ENCODE measurements at regions not wholly inside any gene's neighbourhood (a gene's known extent, or its start where the extent isn't known, plus 50 kb on each side); places are given as distances from the start of the nearest gene placed in this dataset.
"Not testable (repeated sequence)": the region's sequence is repeated elsewhere in the genome, so short reads cannot be mapped to it uniquely, and the experiment has no call there.

GRCh38 chr3:160081958-160082533 is 93.4 kb downstream of the IL12A start:
- H3K4me3 ChIP-seq (ENCODE audit: low read length): no peak overlapping the region
- no peak for TF ChIP-seq ZNF274 (IDR thresholded peaks at IDR 0.05; ENCODE audit: low read depth, low read length)

- no peak overlapping the region for H3K4me3 ChIP-seq (ENCODE audit: low read length)
- TF ChIP-seq ZNF274 (IDR thresholded peaks at IDR 0.05; ENCODE audit: low read depth, low read length): no peak
These were observed 96.4 kb downstream of the IL12A start for GRCh38 chr3:160084998-160085397.

GRCh38 chr3:160088492-160089137 is 100.0 kb downstream of the IL12A start:
- no peak for TF ChIP-seq ZNF274 (IDR thresholded peaks at IDR 0.05; ENCODE audit: low read depth, low read length)

GRCh38 chr3:160090653-160091052 is 102.0 kb downstream of the IL12A start:
- H3K4me3 ChIP-seq (ENCODE audit: low read length): no peak overlapping the region
- no peak for TF ChIP-seq ZNF274 (IDR thresholded peaks at IDR 0.05; ENCODE audit: low read depth, low read length)

More at GRCh38 chr3:160088492-160089137, 100.0 kb downstream of the IL12A start:
- no peak overlapping the region for H3K4me3 ChIP-seq (ENCODE audit: low read length)

GRCh38 chr3:160091441-160091840 is 102.8 kb downstream of the IL12A start:
- no peak overlapping the region for H3K4me3 ChIP-seq (ENCODE audit: low read length)
- TF ChIP-seq ZNF274 (IDR thresholded peaks at IDR 0.05; ENCODE audit: low read depth, low read length): no peak

- no peak for TF ChIP-seq ZNF274 (IDR thresholded peaks at IDR 0.05; ENCODE audit: low read depth, low read length)
- no peak overlapping the region for H3K4me3 ChIP-seq (ENCODE audit: low read length)
These were observed 104.1 kb downstream of the IL12A start for GRCh38 chr3:160092760-160093159.

GRCh38 chr3:160094562-160094961 is 105.9 kb downstream of the IL12A start:
- H3K4me3 ChIP-seq (ENCODE audit: low read length): no peak overlapping the region
- TF ChIP-seq ZNF274 (IDR thresholded peaks at IDR 0.05; ENCODE audit: low read depth, low read length): no peak

GRCh38 chr3:160097478-160097877 is 108.8 kb downstream of the IL12A start:
- no peak overlapping the region for H3K4me3 ChIP-seq (ENCODE audit: low read length)
- TF ChIP-seq ZNF274 (IDR thresholded peaks at IDR 0.05; ENCODE audit: low read depth, low read length): no peak

- no peak overlapping the region for H3K4me3 ChIP-seq (ENCODE audit: low read length)
- TF ChIP-seq ZNF274 (IDR thresholded peaks at IDR 0.05; ENCODE audit: low read depth, low read length): no peak
These were observed 109.8 kb downstream of the IL12A start for GRCh38 chr3:160098261-160098908.

GRCh38 chr3:160098926-160099626 is 110.4 kb downstream of the IL12A start:
- TF ChIP-seq ZNF274 (IDR thresholded peaks at IDR 0.05; ENCODE audit: low read depth, low read length): no peak
- H3K4me3 ChIP-seq (ENCODE audit: low read length): no peak overlapping the region; the same call in 1 of the 2 replicates

GRCh38 chr3:160099834-160100233 is 111.2 kb downstream of the IL12A start:
- no peak for TF ChIP-seq ZNF274 (IDR thresholded peaks at IDR 0.05; ENCODE audit: low read depth, low read length)
- H3K4me3 ChIP-seq (ENCODE audit: low read length): peak overlapping the region; percentile 1; the same call in 1 of the 2 replicates

- no peak for TF ChIP-seq ZNF274 (IDR thresholded peaks at IDR 0.05; ENCODE audit: low read depth, low read length)
- H3K4me3 ChIP-seq (ENCODE audit: low read length): no peak overlapping the region
These were observed 112.0 kb downstream of the IL12A start for GRCh38 chr3:160100610-160101009.

- H3K4me3 ChIP-seq (ENCODE audit: low read length): not testable (repeated sequence)
These were observed 113.4 kb downstream of the IL12A start for GRCh38 chr3:160102001-160102400.

GRCh38 chr3:160103397-160103796 is 114.8 kb downstream of the IL12A start:
- no peak for TF ChIP-seq ZNF274 (IDR thresholded peaks at IDR 0.05; ENCODE audit: low read depth, low read length)
- no peak overlapping the region for H3K4me3 ChIP-seq (ENCODE audit: low read length)
